ENCODE measurements at regions not wholly inside any gene's neighbourhood (a gene's known extent, or its start where the extent isn't known, plus 50 kb on each side); places are given as distances from the start of the nearest gene placed in this dataset.

- TF ChIP-seq CTCF (IDR thresholded peaks at IDR 0.05; ENCODE audit: extremely low read depth in 1 of 2, insufficient read depth in 1 of 2, low read depth in 1 of 2, low read length in 2 of 2) (no peak), EZH2 (IDR thresholded peaks at IDR 0.05; ENCODE audit: borderline replicate concordance, low read depth, low read length, severe bottlenecking) (no peak), MYC (IDR thresholded peaks at IDR 0.05; ENCODE audit: low read depth, low read length) (no peak), POLR2AphosphoS5 (IDR thresholded peaks at IDR 0.05; ENCODE audit: insufficient read depth, low read depth, low read length) (no peak), JUN (IDR thresholded peaks at IDR 0.05; ENCODE audit: borderline replicate concordance, insufficient read depth, insufficient read length, low read depth) (no peak), MAX (IDR thresholded peaks at IDR 0.05; ENCODE audit: insufficient read depth, insufficient read length) (no peak)
Measured at GRCh38 chr19:28577233-28577632, 635.7 kb downstream of the UQCRFS1 start.

Data from endothelial cell of umbilical vein (primary cell).